Skeletal muscle tissue (tissue), 3 donors: ENCODE measurements at regions not wholly inside any gene's neighbourhood (a gene's known extent, or its start where the extent isn't known, plus 50 kb on each side); places are given as distances from the start of the nearest gene placed in this dataset.

Experiments
- H3K27ac ChIP-seq: one replicate; pipeline ENCODE4 v1.7.0; 2013; ENCODE audit warnings: mild to moderate bottlenecking, low read depth, low read length, inconsistent platforms
- H3K27me3 ChIP-seq, 3 donors: one replicate each; pipeline ENCODE4 v1.7.0; 2013; ENCODE audit warnings: low read length in 3 of 3; ENCODE audit not compliant: control insufficient read depth in 3 of 3, insufficient read depth in 3 of 3
- H3K36me3 ChIP-seq, 3 donors: one replicate each; pipeline ENCODE4 v1.7.0; 2013; ENCODE audit warnings: low read length in 3 of 3; ENCODE audit not compliant: control insufficient read depth in 3 of 3, insufficient read depth in 3 of 3
- H3K4me1 ChIP-seq, 3 donors: one replicate each; pipeline ENCODE4 v1.7.0; 2013; ENCODE audit warnings: low read length in 3 of 3, mild to moderate bottlenecking in 3 of 3; ENCODE audit not compliant: control insufficient read depth in 3 of 3, insufficient read depth in 3 of 3
- H3K4me3 ChIP-seq, 3 donors: one replicate each; pipeline ENCODE4 v1.7.0; 2013; ENCODE audit warnings: low read length in 3 of 3
- H3K9ac ChIP-seq, 3 donors: one replicate each; pipeline ENCODE4 v1.7.0; 2013; ENCODE audit warnings: low read length in 3 of 3, mild to moderate bottlenecking in 3 of 3, moderate library complexity in 2 of 3, low read depth in 1 of 3
- H3K9me3 ChIP-seq, 3 donors: one replicate each; pipeline ENCODE4 v1.7.0; 2013; ENCODE audit warnings: low read length in 3 of 3; ENCODE audit not compliant: control insufficient read depth in 3 of 3
- donor health status: Osteomylitis.

DNA sequence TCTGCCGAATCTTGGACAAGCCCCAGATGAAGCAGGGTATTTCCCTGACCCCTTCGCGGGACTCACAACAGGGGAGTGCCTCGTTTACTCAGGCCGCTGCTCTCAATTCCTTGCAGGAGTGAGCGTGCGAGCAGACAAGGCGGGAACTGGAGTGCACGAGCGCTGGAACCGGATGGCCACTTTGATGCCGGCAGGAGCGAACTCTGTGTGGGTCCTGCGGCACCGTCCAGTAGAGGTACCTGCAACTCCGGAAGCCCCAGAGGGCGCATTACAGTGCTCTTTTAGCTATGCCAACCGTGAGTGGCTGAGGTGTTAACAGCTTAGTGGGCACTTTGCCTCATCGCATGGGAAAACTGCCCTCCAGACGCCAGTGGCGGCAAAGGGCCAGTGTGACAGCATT lies 182.3 kb upstream of the ANO3 start:
- no peak overlapping the region for H3K27ac ChIP-seq
- no peaks in the 10 kb centered on the region for H3K36me3 ChIP-seq
- H3K9ac ChIP-seq: no peak overlapping the region
- no peak overlapping the region for H3K4me3 ChIP-seq
- H3K4me1 ChIP-seq: no peaks in the 10 kb centered on the region
- H3K27me3 ChIP-seq: no peaks in the 10 kb centered on the region
- no peaks in the 10 kb centered on the region for H3K9me3 ChIP-seq

DNA sequence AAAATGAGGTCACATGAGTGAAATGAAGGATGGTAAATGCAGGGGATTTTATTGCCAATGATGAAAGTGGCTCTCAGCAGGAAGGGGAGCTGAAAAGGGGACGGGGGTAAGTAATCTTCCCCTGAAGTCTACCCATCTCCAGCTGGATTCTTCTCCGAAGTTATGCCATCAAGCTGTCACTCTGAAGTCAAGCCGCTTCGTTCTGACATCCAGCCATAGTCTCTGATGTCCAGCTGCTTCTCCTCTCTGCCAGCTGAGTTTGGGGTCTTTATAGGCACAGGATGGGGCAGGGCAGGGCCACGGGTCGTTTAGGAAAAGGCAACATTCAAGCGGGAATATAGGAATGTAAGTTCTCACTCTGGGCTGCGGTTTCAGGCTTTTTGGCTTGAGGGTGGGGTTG lies 181.9 kb upstream of the ANO3 start:
- H3K27ac ChIP-seq: no peak overlapping the region
- H3K4me1 ChIP-seq: no peaks in the 10 kb centered on the region

DNA sequence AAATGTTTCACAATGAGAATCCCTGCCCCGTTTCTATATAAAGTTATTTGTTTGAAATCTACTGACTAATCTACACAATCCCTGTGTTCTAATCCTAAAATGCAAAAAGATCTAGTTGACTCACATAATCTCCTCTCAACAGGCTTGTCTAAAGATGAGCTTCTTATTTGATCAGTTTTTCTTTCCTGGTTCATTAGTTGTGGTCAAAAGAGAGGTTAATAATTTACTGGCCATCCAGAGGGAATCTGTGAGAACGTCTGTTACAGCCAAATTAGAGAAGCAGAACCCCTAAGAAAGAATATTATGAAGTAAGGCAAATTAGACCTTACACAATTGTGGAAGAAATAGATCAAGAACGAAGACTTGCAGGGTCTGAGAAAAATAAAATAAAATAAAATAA lies 173.7 kb upstream of the ANO3 start:
- Histone ChIP-seq H3K9ac (no peak overlapping the region), H3K36me3 (no peaks in the 10 kb centered on the region), H3K9me3 (no peaks in the 10 kb centered on the region), H3K27ac (no peak overlapping the region), H3K27me3 (no peaks in the 10 kb centered on the region), H3K4me1 (no peaks in the 10 kb centered on the region), H3K4me3 (no peak overlapping the region)

More for the DNA sequence above, 181.9 kb upstream of the ANO3 start:
- no peaks in the 10 kb centered on the region for H3K27me3 ChIP-seq
- no peak overlapping the region for H3K9ac ChIP-seq
- no peaks in the 10 kb centered on the region for H3K9me3 ChIP-seq
- no peaks in the 10 kb centered on the region for H3K36me3 ChIP-seq
- no peak overlapping the region for H3K4me3 ChIP-seq

DNA sequence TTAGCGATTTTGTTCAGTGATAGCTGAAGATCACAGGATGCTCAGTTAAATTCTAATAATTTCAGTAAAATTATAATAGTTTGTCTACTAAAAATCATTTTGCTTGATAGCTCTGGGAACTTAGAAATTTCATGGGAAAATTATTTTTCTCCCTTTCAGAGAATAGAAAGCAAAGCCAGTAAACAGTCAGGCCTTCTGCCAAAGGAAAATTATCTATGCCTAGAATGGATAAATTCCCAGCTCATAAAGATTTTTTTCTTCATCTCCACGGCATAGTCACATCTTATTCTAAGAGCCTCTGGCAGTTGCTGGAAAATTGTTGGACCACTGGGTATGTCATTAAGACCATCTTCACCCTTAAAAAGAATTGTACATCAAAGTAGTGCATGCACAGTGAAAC lies 169.6 kb upstream of the ANO3 start:
- H3K9ac ChIP-seq: no peak overlapping the region
- H3K4me1 ChIP-seq: no peaks in the 10 kb centered on the region
- no peak overlapping the region for H3K27ac ChIP-seq
- no peaks in the 10 kb centered on the region for H3K36me3 ChIP-seq
- H3K27me3 ChIP-seq: no peaks in the 10 kb centered on the region
- no peak overlapping the region for H3K4me3 ChIP-seq
- no peaks in the 10 kb centered on the region for H3K9me3 ChIP-seq

DNA sequence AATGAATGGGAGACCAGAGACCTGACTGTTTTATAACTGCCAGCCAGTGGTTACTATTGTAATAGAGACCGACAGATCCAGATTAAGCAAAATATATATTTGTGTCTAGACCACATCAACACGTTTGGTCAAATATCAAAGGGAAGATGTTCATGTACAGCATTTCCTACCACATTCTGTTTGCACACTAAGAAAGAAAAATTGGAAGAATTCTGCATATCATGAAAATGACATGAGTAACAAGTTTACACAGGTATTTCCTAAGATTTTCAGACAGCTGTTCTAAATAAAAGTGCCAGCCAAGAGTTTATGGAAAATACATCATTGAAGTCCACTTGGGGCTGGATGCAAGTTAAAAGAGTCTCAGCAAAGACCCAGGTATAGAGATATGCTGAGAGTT lies 145.5 kb upstream of the ANO3 start:
- Histone ChIP-seq H3K4me1 (no peaks in the 10 kb centered on the region), H3K4me3 (no peak overlapping the region), H3K9me3 (no peaks in the 10 kb centered on the region), H3K36me3 (no peaks in the 10 kb centered on the region), H3K27ac (no peak overlapping the region), H3K9ac (no peak overlapping the region), H3K27me3 (no peaks in the 10 kb centered on the region)

DNA sequence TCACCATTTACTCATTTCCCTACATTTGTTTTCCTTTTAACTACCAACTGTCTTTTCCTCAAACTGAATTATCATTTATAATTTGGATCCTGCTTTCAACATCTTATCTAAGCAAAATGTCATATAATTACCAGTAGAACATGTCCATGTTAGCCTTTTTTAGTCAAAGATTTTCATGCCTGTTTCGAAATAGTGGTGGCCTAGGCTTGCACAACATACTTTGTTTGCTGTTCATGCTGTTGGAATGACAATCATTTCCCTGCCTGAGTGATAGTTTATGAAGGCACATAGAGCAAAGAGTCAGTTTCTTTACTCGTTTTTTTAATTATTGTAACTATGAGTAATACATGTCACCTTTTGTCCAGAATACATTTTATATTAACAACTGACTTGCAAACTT lies 144.3 kb upstream of the ANO3 start:
- no peak overlapping the region for H3K4me3 ChIP-seq
- no peaks in the 10 kb centered on the region for H3K4me1 ChIP-seq
- no peaks in the 10 kb centered on the region for H3K9me3 ChIP-seq
- H3K27me3 ChIP-seq: no peaks in the 10 kb centered on the region
- H3K27ac ChIP-seq: no peak overlapping the region
- no peaks in the 10 kb centered on the region for H3K36me3 ChIP-seq
- H3K9ac ChIP-seq: no peak overlapping the region

DNA sequence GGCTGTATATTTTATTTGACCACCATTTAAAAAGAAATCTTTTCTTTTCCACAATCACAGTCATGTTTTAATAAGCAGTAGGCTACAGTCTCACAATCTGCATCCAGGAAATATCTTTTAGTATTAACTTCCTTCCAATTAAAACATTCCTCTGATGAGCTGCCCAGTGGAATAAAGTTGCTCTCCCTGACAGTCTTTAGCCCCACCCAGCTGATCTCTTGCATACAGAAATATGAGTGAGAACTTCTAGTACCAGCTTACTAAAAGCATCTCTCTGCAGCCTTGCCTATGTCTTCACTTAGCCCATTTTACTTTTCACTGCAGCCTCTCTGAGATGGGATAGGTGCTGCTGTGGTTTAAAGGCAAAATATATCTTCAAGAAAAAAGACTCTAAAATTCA lies 143.4 kb upstream of the ANO3 start:
- Histone ChIP-seq H3K27me3 (no peaks in the 10 kb centered on the region), H3K4me1 (no peaks in the 10 kb centered on the region), H3K27ac (no peak overlapping the region), H3K4me3 (no peak overlapping the region), H3K36me3 (no peaks in the 10 kb centered on the region), H3K9ac (no peak overlapping the region), H3K9me3 (no peaks in the 10 kb centered on the region)

DNA sequence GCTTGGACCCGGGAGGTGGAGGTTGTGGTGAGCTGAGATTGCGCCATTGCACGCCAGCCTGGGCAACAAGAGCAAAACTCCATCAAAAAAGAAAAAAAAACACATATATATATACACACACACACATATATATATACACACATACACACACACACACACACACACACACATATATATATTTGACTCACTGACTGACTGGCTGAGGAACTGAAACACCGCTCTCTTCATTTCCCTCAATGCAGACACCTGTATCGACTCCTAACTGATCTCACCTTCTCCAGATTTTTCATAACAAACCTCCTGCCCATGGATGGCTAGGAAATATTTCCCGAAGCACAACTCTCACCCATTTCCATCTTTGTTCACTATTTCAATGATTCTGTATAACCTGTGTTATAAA lies 140.7 kb upstream of the ANO3 start:
- Histone ChIP-seq H3K36me3 (no peaks in the 10 kb centered on the region), H3K4me3 (no peak overlapping the region), H3K27ac (no peak overlapping the region), H3K9me3 (no peaks in the 10 kb centered on the region), H3K9ac (no peak overlapping the region), H3K27me3 (no peaks in the 10 kb centered on the region), H3K4me1 (no peaks in the 10 kb centered on the region)

DNA sequence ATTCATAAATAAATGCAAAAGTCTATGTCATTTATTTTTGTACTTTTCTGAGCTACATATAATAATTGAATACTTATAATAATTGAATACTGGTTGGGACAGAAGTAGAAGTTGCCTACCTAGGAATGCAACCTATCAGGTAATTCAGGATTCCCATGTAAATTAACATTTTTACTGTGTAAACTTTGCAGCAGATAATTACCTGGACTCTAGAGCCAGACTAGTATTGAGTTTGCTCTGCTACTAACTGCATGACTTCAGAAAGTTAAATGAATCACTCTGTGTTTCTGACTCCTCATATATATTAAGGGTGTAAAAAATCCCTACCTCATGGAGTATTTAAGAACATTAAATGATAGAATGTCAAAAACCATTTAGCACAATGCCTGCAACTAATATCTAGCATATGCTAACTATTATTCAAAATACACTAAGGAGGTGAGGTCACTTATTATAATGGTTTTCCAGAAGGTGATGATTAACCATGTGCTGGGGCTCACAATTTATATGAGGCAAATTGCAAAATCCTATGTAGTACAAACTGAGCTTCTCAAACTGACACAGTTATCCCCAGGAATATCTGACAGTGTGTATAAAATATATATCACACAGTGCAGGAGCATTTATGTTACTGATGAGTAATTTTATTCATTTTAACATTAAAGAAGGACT lies 138.1 kb upstream of the ANO3 start:
- H3K27ac ChIP-seq: no peak overlapping the region
- H3K36me3 ChIP-seq: no peaks in the 10 kb centered on the region
- H3K4me1 ChIP-seq: no peaks in the 10 kb centered on the region
- H3K27me3 ChIP-seq: no peaks in the 10 kb centered on the region
- H3K9me3 ChIP-seq: no peaks in the 10 kb centered on the region
- H3K4me3 ChIP-seq: no peak overlapping the region
- no peak overlapping the region for H3K9ac ChIP-seq

DNA sequence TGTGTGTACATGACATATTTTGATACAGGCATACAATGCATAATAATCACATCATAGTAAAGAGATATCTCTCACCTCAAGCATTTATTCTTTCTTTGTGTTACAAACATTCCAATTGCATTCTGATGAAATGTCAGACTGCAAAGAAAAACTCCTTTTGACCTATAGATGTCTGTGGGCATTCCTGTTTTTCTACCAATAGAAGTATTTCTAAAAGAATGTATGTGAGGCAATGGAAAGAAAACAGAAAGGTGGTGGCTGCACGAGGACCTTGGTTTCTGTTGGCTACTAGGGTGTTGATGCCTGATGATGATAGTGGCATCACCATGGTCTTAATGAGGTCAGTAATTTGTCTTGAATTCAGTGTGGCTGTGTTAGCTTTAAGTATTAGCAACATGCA lies 137.0 kb upstream of the ANO3 start:
- Histone ChIP-seq H3K27me3 (no peaks in the 10 kb centered on the region), H3K4me1 (no peaks in the 10 kb centered on the region), H3K9ac (no peak overlapping the region), H3K4me3 (no peak overlapping the region), H3K9me3 (no peaks in the 10 kb centered on the region), H3K36me3 (no peaks in the 10 kb centered on the region), H3K27ac (no peak overlapping the region)
